HG02571 (cell line): ENCODE measurements at regions not wholly inside any gene's neighbourhood (a gene's known extent, or its start where the extent isn't known, plus 50 kb on each side); places are given as distances from the start of the nearest gene placed in this dataset.
"Not testable (repeated sequence)": the region's sequence is repeated elsewhere in the genome, so short reads cannot be mapped to it uniquely, and the experiment has no call there.

Source experiments
- ATAC-seq: cut with Tn5 transposase; IDR thresholded peaks from one replicate; pipeline ENCODE4 v1.9.1; 2021; ENCODE audit warnings: mild to moderate bottlenecking, moderate library complexity; ENCODE audit not compliant: unreplicated experiment

DNA sequence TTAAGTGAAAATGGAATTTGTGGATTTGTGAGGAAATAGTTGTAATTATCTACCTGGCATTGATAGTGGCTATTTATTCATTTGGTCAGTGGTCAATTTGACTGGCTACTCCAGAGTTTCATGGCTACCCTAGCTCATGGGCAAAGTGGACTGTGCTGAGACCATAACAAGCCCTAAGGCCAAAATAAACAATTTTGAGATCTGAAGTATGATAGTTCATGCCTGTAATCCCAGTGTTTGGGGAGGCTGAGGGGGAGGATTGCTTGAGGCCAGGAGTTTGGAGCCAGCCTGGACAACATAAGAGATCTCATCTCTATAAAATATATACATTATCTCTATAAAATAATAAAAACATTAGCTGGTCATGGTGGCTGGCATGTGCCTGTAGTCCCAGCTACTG is 311.7 kb downstream of the HIVEP2 start:
- no peak for ATAC-seq

DNA sequence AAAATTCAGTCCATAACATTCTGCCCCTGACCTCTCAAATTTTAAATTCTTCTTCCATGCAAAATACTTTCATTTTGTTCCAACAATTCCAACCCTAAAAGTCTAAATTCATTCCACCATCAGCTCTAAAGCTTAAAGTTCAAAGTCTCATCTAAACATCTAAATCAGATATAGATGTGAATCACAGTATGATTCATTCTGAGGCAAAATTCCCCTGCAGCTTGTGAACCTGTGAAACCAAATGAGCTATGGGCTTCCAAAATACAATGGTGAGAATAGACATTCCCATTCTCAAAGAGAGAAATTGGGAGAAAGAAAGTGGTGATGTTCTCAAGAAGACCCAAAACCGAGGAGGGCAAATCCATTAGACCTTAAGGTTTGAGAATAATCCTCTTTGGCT is 309.8 kb downstream of the HIVEP2 start:
- no peak for ATAC-seq

DNA sequence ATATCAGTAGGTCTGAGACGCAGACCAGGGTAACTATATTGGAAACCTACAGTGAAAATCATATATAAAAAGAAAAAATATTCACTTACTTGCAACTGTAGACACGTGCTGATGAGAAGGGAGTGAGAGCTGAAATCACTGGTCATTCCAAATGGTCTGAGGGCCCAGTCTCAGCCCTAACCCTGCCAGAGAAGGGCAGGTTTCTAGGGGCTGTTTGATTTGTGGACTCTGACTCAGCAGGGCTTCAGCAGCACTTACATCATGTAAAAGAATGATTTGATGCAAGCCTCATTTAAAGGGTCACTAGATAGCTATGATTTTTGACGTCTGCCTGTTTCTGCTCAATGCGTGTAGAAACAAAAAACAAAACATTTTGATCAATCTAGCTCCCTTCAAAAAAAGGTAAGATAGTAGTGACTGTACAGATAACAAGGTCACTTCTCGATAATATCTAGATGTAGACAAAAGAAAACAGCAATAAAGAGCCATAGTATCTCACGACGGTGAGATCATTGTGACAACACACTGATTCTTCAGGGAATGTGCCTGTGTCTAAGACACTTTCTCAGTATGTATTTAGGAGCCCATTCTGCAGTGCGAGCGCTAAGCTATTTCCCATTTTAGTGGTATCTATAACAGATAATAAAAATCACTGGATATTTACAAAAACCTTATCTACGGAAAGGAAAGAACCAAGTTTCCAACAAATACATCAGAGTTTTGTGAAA is 307.2 kb downstream of the HIVEP2 start:
- ATAC-seq: no peak

DNA sequence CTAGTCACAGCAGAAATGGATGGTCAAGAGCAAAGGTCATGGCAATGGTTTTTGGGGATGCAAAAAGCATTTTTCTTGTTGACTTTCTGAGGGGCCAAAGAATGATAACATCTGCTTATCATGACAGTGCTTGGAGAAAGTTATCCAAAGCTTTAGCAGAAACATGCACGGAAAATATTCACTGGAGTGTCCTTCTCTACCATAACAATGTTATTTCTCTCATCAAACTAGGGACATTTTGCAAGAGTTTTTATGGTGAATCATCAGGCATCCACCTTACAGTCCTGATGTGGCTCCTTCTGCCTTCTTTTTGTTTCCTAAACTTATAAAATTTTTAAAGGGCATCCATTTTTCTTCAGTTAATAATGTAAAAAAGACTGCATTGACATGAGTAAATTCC is 302.3 kb downstream of the HIVEP2 start:
- no peak for ATAC-seq

DNA sequence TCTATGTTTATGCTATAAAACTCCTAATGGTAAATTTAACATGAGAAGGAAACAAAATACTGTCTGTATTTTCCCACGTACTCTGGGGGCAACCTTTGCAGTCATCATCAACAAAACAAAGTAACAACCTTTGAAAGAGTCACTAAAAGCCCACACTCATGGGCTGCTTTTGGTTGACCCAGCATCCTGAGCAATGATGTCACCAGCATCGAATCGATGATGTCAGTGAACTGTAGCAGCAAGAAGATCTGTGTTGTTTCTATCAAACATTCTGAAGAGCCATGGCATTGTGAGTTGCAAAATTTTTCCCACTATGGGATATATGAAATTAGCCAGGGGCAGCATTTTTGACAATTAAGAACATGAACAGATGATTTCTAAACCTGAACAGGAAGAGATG is 300.1 kb downstream of the HIVEP2 start:
- no peak for ATAC-seq

DNA sequence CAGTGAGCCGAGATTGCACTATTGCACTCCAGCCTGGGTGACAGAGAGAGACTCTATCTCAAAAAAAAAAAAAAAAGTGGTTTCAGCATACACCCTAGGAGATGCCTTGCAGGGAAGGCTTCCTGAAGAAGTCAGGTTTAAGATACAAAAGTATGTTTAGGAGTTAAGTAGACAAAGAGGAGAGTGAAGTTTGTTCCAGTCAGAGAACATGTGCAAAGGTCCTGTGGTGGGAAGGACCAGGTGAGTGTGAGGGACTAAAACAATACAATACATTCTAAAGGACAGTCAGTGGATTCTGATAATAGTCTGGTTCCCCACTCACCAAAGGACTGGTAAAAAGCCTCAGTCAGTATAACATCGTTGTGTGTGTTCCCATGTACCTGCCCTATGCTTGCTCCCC is 299.3 kb downstream of the HIVEP2 start:
- no peak for ATAC-seq

DNA sequence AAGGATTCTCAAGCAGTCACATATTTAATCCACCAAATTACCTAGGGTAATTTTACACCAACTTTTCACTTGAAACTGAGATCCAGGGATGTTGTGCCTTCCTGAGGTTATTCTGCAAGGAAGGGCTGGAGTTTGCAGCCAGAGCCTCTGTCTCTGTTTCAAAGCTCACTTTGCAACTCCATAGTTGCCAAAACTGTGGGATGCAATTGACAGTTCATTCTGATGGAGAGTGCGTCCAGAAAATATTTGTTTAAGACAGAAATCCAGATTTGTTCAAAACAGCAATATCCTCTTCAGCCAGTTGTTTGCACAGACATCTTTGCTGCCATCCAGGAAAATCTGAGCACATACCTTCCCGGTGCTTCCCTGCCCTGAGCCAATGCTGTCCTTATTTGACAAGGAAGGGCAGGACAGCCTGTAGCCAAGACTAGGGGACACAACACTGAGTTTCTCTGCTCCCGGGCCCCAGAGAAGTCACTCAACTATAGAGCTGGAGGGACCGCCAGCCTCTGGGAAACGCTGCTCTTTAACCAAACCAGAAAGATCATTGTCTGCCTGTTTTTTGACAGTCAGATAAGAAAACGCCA is 297.4 kb downstream of the HIVEP2 start:
- no peak for ATAC-seq

DNA sequence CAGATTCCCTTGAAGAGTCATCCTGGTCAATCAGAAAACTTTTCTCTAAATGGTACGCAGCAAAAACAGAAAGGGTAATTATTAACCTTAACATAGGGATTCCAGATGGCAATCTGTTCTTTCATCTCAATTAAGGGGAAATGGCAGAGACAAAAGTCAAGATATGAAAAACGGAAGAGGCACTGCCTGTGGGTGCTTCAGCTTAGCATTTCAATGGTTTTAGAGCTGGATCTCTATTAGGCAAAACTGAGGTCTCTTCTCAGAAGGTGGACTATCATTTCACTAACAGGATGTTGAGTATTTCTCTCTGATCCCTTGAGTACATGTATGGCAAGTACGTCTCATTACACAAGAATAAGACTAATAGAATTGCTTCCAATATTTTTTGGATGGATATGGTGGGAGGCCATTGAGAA is 296.9 kb downstream of the HIVEP2 start:
- no peak for ATAC-seq

DNA sequence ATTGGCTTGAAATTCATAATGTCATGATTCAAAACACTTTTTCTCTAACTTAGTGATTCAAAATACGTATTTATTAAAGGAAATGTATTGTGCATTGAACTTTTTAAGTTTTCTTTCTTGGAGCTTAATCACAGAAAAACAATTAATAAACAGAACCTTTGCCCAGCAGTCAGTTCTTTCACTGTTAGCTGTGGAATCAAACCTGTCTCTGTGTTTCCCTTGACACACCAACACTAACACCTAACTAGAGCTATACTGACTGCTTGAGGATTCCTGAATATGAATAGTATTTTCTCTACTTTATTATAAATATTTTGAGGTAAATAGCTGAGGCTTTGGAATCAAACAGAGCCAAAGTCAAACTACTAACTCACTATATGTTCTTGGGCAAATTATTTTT is 296.4 kb downstream of the HIVEP2 start:
- ATAC-seq: no peak

DNA sequence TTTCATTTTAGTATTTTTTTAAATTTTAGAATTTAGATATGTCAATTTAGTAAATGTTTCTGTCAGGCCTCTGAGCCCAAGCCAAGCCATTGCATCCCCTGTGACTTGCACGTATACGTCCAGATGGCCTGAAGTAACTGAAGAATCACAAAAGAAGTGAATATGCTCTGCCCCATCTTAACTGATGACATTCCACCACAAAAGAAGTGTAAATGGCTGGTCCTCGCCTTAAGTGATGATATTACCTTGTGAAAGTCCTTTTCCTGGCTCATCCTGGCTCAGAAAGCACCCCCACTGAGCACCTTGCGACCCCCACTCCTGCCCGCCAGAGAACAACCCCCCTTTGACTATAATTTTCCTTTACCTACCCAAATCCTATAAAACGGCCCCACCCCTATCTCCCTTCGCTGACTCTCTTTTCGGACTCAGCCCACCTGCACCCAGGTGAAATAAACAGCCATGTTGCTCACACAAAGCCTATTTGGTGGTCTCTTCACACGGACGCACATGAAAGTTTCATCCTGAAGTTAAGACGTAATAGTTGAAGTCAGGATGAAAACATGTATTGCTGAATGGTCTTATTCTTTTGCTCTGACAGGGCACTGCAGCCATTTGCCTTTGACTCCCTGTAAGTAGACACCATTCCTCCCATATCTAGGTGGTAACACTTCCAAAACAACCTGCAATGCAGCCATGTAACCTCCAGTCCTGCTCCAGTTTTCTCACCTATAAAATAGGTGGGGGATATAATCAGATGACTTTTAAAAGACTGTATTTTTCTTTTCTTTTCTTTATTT is 295.3 kb downstream of the HIVEP2 start:
- ATAC-seq: not testable (repeated sequence)

DNA sequence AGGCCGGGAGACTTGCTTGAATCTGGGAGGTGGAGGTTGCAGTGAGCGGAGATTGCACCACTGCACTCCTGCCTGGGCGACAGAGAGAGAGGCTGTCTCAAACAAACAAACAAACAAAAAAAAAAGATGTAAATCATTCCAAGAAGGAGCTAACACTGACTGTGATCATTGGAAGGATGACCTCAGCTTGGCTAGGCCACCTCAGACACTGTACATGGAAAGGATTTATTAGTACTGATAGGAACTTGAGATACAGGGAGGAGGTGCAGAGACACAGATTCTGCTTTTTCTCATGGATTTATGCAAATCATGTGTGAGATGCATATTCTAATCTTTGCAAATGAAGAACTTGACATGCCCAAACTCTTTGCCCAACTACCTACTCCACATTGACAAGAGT is 293.6 kb downstream of the HIVEP2 start:
- no peak for ATAC-seq

DNA sequence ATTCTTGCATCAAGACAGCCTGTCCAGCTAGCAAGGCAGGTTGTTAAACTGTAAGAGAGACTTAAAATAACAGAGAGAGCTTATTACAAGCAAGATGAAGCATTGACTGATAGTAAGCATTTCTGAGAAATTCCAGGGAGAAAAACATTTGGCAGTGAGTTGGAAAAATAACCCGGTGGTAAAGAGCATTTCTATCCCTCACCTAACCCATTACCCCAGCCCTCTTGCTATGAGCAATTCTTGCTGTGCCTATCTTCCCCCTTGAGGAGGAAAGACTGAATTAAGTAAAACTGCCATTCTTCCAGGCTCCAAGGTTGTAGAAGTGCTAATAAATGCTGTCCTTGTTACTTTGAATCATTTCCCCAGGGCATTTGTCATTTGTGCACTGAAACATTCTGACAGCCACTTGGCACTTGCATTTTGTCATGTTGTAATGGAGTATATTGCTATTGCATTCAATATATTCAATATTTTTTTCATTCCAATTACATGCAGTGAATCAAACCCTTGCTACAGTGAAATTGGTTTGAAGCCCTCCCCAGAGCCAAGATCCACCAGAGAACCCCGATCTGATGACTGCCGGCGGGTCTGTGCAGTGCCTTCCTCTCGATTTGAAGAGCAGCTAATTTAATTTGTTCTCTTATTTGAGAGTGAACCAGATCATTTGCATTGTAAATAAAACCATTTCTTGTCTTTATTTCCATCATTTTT is 291.1 kb downstream of the HIVEP2 start:
- ATAC-seq: no peak

DNA sequence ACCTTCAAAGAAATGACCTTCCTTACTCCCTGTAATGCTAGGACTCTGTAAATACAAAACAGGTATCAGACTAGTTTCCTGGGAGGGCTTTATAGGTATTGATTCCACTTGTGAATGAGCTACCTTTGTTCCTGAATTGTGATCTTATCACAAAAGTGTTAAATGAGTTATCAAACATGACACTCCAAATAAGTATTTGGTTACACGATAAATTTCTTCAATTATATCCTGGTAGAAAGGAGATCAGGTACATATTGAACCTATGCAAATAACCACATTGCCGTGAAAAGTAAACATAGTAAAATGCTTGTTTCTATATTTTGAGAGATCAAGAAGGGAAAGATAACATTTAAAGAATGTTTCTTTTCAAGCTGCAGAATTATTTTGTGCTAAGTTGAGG is 285.3 kb downstream of the HIVEP2 start:
- no peak for ATAC-seq

DNA sequence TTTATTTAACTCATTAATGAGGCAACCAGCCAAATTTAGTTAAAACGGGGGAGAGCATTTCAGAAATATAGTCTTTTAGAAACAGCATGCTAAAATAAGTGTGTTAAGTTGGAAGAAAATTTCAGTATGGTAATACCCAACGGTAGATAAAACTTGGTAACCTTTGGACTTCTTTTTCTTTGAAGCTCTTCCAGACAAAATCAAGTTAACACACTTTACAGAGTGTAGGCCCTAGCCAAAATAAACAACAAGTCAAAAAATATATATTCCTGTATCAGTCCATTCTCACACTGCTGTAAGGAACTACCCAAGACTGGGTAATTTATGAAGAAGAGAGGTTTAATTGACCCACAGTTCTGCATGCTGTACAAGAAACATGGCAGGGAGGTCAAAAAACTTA is 279.6 kb downstream of the HIVEP2 start:
- ATAC-seq: no peak

DNA sequence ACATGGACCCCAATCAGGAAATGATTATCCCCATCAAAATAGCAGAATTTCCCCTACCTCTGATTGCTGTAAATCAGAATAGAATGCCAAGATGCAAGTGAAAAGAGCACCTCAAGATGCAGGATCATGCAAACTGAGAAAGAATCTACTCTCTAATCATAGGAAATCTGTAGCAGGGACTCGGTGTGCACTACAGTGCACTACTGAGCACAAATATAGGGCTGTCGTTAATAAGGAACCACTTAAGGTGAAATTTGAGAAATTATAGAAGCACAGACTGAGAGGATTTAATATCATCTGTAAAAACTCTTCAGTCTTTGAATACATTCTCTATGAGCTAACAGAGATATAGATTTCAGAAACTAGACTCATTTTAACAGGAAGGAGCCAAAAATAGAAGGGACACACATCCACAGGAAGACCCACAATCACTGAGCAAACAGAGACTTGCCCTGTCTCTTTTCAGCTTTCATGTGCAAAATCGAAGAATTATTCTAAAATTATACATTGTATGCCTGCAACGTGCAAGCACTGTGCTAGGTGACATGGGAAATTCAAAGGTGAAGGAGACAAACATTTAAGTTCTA is 278.3 kb downstream of the HIVEP2 start:
- ATAC-seq: no peak

DNA sequence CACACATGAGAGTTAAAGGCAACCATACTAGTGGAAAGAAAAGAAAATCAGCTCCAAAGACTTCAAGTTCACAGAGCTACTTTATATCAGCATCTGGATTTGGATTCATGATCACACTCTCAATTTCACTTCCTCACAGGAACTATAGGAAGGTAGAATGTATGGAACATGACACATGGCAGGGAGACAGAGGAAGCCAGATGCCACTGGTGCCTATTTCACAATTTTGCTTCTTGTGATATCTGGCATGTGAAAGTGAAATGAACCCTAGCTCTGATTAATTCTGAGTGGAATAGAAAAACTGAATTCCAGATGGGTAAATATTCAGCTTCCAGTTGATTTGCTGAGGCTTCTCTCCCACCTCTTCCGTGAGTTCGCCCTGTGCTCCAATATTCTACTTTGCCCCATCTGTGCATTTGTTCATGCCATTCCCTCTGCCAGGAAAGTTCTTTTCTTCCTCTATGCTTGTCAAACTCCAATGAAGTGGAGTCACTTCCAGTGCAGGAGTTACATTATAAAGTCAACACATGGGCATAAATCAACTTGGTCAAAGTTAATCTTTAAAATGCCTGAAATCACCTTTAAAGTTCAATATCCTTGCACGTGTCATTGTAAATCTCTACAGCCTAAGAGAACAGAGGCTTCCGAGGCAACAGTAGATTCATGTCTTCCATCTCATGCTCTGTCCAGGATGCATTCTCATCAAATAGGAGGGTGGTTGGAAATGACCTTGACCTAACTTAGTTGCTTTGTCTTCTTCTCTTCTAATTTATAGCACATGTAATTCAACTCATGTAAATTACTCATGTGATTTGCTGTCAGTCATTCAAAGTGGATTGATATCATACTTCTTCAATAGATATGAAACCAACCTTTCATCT is 275.3 kb downstream of the HIVEP2 start:
- no peak for ATAC-seq

DNA sequence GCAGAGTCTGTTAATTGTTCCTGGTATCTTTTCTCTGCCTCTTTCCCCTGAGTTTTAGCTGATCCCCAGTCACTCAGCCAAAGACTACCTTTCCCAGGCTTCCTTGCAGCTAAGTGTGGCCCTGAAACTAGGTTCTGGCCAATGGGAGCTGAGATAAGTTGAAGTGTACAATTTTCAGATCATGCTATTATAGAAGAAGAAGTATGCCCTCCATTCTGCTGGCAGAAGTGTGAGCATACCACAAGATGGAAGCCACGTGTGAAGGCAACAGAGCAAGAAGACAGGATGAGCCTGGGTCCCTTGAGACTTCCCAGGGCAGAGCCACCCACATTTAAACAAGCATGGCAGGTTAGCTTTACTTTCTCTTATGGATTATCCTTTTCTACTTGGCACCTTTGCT is 273.2 kb downstream of the HIVEP2 start:
- ATAC-seq: no peak

DNA sequence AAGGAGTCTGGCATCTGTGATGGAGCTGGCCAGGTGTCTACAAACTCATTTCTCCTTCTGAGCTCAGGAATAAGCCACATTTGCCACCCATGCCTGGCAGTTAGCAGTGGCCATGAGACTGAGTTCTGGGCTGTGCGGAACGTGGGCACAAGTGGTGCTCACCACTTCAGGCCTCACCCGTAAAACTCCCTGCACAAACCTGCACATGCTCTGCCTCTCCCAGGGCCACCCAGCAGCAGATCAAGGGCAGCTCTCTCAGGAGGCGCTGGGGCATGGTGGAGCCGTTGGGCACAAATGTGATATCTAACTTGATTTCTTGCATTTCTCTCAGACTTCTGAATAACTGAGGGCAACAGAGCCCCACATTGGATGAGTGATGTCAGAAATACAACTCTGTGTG is 269.5 kb downstream of the HIVEP2 start:
- no peak for ATAC-seq

DNA sequence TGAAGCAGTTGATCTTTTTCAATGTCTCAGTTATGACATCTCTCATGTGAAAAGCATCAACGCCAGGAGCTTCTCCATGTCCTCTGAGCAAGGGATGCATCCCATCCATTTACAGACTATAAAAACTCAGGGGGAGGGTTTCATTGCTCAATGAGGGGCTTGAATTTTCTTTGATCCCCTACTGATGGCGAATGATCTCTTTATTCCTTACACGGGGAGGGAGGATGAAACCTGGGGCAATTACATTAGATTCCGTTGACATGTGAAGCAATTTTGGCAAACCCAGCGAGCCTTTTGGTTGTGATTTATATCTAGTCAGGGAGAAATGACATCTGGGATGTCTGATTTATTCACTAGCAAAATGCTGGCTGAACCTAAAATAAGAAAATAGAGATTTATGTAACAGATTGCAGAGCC is 268.9 kb downstream of the HIVEP2 start:
- ATAC-seq: no peak

DNA sequence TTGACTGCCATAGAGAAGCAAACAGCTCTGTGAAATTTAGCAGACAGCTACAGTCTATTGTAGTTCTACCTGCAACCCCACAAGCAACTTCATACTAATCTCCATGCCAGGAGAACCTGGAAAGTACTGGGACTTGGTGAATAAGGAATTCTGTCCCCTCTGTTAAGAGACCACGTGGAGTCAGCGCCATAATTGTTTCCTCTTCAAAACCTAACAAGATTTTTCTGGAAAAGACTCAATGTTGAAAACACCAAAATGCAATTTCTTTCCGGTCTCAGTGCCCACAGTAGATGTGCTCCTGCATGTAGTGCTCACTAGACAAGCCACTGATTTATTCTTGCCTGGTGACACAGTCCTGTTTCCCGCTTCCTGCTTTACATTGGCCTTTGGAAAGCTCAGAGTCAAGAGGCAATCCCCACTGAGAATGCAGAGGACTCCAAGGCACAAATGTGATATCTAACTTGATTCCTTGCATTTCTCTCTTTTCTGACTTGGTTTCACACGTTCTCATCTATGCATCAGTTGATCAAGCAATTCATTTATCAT is 268.3 kb downstream of the HIVEP2 start:
- ATAC-seq: no peak
